ENCODE measurements at regions not wholly inside any gene's neighbourhood (a gene's known extent, or its start where the extent isn't known, plus 50 kb on each side); places are given as distances from the start of the nearest gene placed in this dataset.

- no peak for TF ChIP-seq CTCF (IDR thresholded peaks at IDR 0.05)
- TF ChIP-seq POLR2A (IDR thresholded peaks at IDR 0.05): no peak
Observed at GRCh38 chr1:143667730-143668129, 304.1 kb downstream of the FAM72C start.

Measured in breast epithelium (tissue), 3 donors.